Rectal smooth muscle tissue (tissue), 1 donor: ENCODE measurements at regions not wholly inside any gene's neighbourhood (a gene's known extent, or its start where the extent isn't known, plus 50 kb on each side); places are given as distances from the start of the nearest gene placed in this dataset.
"Not testable (repeated sequence)": the region's sequence is repeated elsewhere in the genome, so short reads cannot be mapped to it uniquely, and the experiment has no call there.

Experiments
- H3K27ac ChIP-seq: one replicate; pipeline ENCODE4 v1.7.0; 2013; ENCODE audit warnings: low read depth, low read length, inconsistent platforms
- H3K27me3 ChIP-seq: one replicate; pipeline ENCODE4 v1.7.0; 2013; ENCODE audit warnings: low read length; ENCODE audit not compliant: control insufficient read depth, insufficient read depth
- H3K36me3 ChIP-seq: one replicate; pipeline ENCODE4 v1.7.0; 2013; ENCODE audit warnings: low read length; ENCODE audit not compliant: control insufficient read depth, insufficient read depth
- H3K4me1 ChIP-seq: one replicate; pipeline ENCODE4 v1.7.0; 2013; ENCODE audit warnings: low read length; ENCODE audit not compliant: control insufficient read depth, insufficient read depth
- H3K4me3 ChIP-seq: one replicate; pipeline ENCODE4 v1.7.0; 2013; ENCODE audit warnings: low read length
- H3K9ac ChIP-seq: one replicate; pipeline ENCODE4 v1.7.0; 2013; ENCODE audit warnings: low read length

- Histone ChIP-seq H3K27ac (no peak overlapping the region), H3K27me3 (no peaks in the 10 kb centered on the region), H3K4me1 (no peaks in the 10 kb centered on the region), H3K4me3 (no peak overlapping the region), H3K36me3 (no peaks in the 10 kb centered on the region), H3K9ac (no peak overlapping the region)
These were observed 335.6 kb upstream of the ID2 start for GRCh38 chr2:8346208-8346607.

- no peak overlapping the region for H3K4me3 ChIP-seq
- H3K27me3 ChIP-seq = no peaks in the 10 kb centered on the region
- H3K9ac ChIP-seq = no peak overlapping the region
- no peaks in the 10 kb centered on the region for H3K4me1 ChIP-seq
- no peaks in the 10 kb centered on the region for H3K36me3 ChIP-seq
- H3K27ac ChIP-seq = no peak overlapping the region
These were observed 335.0 kb upstream of the ID2 start for GRCh38 chr2:8346706-8347430.

- H3K4me3 ChIP-seq, H3K27ac ChIP-seq, H3K9ac ChIP-seq, H3K36me3 ChIP-seq, H3K27me3 ChIP-seq, H3K4me1 ChIP-seq: not testable (repeated sequence)
These were observed 332.9 kb upstream of the ID2 start for GRCh38 chr2:8348911-8349310.

GRCh38 chr2:8352296-8352695 lies 329.6 kb upstream of the ID2 start:
- no peak overlapping the region for H3K27ac ChIP-seq
- no peak overlapping the region for H3K4me3 ChIP-seq
- H3K36me3 ChIP-seq = no peaks in the 10 kb centered on the region
- no peak overlapping the region for H3K9ac ChIP-seq
- no peaks in the 10 kb centered on the region for H3K27me3 ChIP-seq
- no peaks in the 10 kb centered on the region for H3K4me1 ChIP-seq

GRCh38 chr2:8352989-8353388 lies 328.9 kb upstream of the ID2 start:
- H3K27me3 ChIP-seq = no peaks in the 10 kb centered on the region
- H3K36me3 ChIP-seq = no peaks in the 10 kb centered on the region

GRCh38 chr2:8355102-8355859 lies 326.6 kb upstream of the ID2 start:
- no peaks in the 10 kb centered on the region for H3K27me3 ChIP-seq
- no peak overlapping the region for H3K9ac ChIP-seq
- no peak overlapping the region for H3K27ac ChIP-seq
- H3K36me3 ChIP-seq = no peaks in the 10 kb centered on the region
- no peaks in the 10 kb centered on the region for H3K4me1 ChIP-seq
- H3K4me3 ChIP-seq = no peak overlapping the region

More at GRCh38 chr2:8352989-8353388, 328.9 kb upstream of the ID2 start:
- Histone ChIP-seq H3K4me3 (no peak overlapping the region), H3K27ac (no peak overlapping the region), H3K4me1 (no peaks in the 10 kb centered on the region), H3K9ac (no peak overlapping the region)

DNA sequence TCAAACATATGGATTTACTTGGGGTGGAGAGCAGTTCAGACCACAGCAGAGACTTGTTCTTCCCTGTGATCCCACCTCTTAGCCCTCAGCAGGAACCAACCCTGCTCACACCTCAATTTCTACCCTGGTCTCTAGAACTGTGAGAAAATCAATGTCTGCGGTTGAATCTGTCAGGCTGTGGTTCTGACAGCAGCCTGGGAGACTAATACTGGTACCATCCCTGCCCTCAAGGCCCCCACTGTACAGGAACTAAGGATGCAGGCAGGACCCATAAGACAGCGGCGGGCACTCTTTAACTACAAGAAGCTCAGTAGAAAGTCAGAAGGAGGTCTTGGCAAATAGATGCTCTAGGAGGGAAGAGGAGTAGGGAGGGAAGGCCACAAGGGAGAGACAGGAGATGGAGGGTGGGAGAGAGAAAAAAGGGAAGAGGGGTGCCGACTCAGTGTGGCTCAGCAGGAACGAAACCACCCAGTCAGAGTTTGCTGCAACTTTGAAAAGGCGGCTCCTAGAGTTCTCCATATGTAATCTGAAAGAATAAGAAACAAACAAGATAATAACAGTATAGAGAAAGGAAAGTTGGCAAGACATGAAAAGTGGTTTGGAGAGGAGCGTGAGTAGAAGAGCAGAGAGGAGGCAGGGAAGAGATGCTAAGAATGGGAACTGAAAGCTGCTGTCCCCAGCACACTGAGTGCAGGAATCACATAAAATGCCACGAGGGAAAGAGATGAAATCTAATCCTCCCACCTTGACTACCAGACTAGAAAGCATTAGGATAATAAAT lies 323.9 kb upstream of the ID2 start:
- Histone ChIP-seq H3K4me1 (no peaks in the 10 kb centered on the region), H3K9ac (no peak overlapping the region), H3K4me3 (no peak overlapping the region), H3K27ac (no peak overlapping the region), H3K36me3 (no peaks in the 10 kb centered on the region), H3K27me3 (no peaks in the 10 kb centered on the region)

- Histone ChIP-seq H3K36me3 (no peaks in the 10 kb centered on the region), H3K27ac (no peak overlapping the region), H3K9ac (no peak overlapping the region), H3K27me3 (no peaks in the 10 kb centered on the region), H3K4me1 (no peaks in the 10 kb centered on the region), H3K4me3 (no peak overlapping the region)
These were observed 319.9 kb upstream of the ID2 start for GRCh38 chr2:8361930-8362329.

DNA sequence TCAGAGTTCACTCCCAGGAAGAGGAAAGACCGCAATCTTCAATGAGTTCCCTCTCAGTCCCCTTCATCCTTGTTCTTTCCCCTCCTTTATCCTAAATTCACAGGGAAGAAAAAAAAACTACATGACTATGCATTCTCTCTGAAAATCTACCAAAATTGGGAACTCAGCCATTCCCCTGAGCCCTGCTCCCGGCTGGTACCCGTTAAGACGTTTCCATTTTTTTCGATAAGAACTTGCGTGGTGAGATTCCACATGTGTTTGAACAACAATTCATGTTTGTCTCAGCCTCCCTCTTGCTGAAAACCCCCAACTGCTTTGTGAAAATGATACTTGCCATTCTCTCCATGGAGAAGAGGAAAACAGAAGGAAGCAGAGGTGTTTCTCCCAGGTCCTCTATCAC lies 318.7 kb upstream of the ID2 start:
- Histone ChIP-seq H3K27ac (no peak overlapping the region), H3K9ac (no peak overlapping the region), H3K4me3 (no peak overlapping the region), H3K27me3 (no peaks in the 10 kb centered on the region), H3K36me3 (no peaks in the 10 kb centered on the region), H3K4me1 (no peaks in the 10 kb centered on the region)

DNA sequence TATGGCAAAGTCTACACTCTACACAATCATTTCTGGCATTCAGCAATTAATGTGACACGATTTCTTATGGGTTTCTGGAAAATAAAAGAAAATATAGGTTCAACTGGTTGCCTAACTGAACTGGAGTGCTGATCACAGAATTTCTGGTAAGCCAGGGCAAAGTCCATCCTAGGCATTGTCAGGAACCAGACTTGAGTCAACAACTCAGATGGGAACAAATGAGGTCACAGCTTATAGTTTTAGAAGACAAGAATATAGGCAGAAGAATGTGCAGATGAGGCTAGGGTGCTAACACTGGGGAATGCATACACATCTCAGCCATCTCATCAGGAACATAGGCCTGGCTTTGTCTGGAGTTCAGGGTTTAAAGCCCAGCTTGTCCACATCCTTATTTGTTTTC lies 317.2 kb upstream of the ID2 start:
- no peak overlapping the region for H3K9ac ChIP-seq
- H3K36me3 ChIP-seq = no peaks in the 10 kb centered on the region
- H3K4me3 ChIP-seq = no peak overlapping the region
- H3K4me1 ChIP-seq = no peaks in the 10 kb centered on the region
- no peaks in the 10 kb centered on the region for H3K27me3 ChIP-seq
- no peak overlapping the region for H3K27ac ChIP-seq

DNA sequence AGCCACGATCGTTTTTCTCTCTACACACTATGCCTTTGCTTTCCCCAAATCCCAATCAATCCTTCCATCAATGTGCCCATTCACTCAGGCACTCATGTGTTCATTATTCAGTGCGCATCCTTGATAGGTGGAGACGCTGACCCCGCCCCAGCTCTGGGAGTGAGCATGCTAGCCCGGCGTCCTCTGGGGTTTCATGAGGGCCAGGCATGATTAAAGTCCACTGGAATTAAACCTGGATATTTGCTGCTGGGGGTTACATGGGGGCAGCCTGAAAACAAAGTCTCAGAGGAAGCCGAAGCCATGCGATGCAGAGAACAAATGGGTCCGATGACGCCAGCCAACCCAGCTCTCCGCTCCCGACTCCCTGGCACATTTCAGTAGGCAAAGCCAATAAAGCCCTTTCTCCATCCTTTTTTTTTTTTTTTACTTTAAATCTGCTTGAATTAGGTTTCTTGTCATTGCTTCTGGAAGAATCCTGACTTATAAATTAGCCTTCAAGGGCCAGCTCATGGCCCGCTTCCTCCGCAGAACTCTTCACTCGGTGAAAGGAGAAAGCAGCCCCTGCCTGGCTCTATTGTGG lies 316.4 kb upstream of the ID2 start:
- Histone ChIP-seq H3K27ac (no peak overlapping the region), H3K4me3 (no peak overlapping the region), H3K36me3 (no peaks in the 10 kb centered on the region), H3K27me3 (no peaks in the 10 kb centered on the region), H3K9ac (no peak overlapping the region), H3K4me1 (no peaks in the 10 kb centered on the region)

GRCh38 chr2:8367833-8368232 lies 314.0 kb upstream of the ID2 start:
- Histone ChIP-seq H3K9ac (no peak overlapping the region), H3K4me1 (no peaks in the 10 kb centered on the region), H3K4me3 (no peak overlapping the region), H3K27me3 (no peaks in the 10 kb centered on the region), H3K36me3 (no peaks in the 10 kb centered on the region), H3K27ac (no peak overlapping the region)
